GM12891 (cell line): ENCODE measurements at regions not wholly inside any gene's neighbourhood (a gene's known extent, or its start where the extent isn't known, plus 50 kb on each side); places are given as distances from the start of the nearest gene placed in this dataset.

ENCODE experiments used
- POLR2AphosphoS5 ChIP-seq: IDR thresholded peaks from 2 replicates; pipeline ENCODE4 v1.6.1; 2011; ENCODE audit warnings: low read depth, low read length, control low read depth
- SPI1 ChIP-seq: IDR thresholded peaks from 2 replicates; pipeline ENCODE4 v1.6.1; 2011; ENCODE audit warnings: low read depth, low read length, control low read depth

DNA sequence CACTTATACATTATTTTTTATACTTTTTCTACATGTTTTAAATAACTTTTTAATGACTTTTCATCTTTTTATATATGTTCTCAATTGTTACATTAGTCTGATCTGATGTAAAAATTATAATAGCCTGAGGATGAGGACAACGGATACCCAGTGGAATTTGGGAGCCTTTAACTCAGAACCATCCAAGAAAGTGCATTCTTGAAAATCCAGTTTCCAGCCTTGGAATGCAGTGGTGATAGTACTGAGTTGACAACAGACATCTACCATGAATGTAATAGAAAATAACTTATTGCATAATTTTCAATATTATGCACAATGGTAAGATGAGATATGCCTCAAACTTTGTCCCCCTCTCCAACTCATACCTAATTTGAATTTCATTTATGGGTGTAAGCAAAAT lies 120.7 kb upstream of the ZC3H15 start:
- TF ChIP-seq POLR2AphosphoS5, result no peak
- TF ChIP-seq SPI1, result no peak
